NT2/D1 (cell line): ENCODE measurements at regions not wholly inside any gene's neighbourhood (a gene's known extent, or its start where the extent isn't known, plus 50 kb on each side); places are given as distances from the start of the nearest gene placed in this dataset.

ENCODE experiments used
- DNase-seq: peaks from one replicate; pipeline ENCODE4 v3.0.0-alpha.2; 2011; ENCODE audit warnings: low read depth, low spot score
- H3K27me3 ChIP-seq: 2 replicates; pipeline ENCODE4 v1.6.0; 2011; ENCODE audit warnings: mild to moderate bottlenecking; ENCODE audit not compliant: insufficient read length, insufficient read depth
- H3K36me3 ChIP-seq: 2 replicates; pipeline ENCODE4 v1.6.1; 2011; ENCODE audit warnings: mild to moderate bottlenecking, low read length, mixed read lengths; ENCODE audit not compliant: insufficient read depth, insufficient read length
- H3K4me1 ChIP-seq: 2 replicates; pipeline ENCODE4 v1.5.1; 2011; ENCODE audit not compliant: insufficient read depth, insufficient read length
- H3K4me3 ChIP-seq: 2 replicates; pipeline ENCODE4 v1.5.1; 2011; ENCODE audit warnings: low read depth; ENCODE audit not compliant: insufficient read length
- H3K9ac ChIP-seq: 2 replicates; pipeline ENCODE4 v1.6.0; 2011; ENCODE audit warnings: low read depth; ENCODE audit not compliant: insufficient read length
- H3K9me3 ChIP-seq: 2 replicates; pipeline ENCODE4 v1.5.1; 2011; ENCODE audit warnings: mild to moderate bottlenecking, low read length; ENCODE audit not compliant: insufficient read depth
- SUZ12 ChIP-seq: IDR thresholded peaks from 2 replicates; pipeline ENCODE4 v1.6.1; 2011; ENCODE audit not compliant: insufficient read length, insufficient read depth; ENCODE audit errors: extremely low read depth
- YY1 ChIP-seq: IDR thresholded peaks from 2 replicates; pipeline ENCODE4 v1.6.1; 2011; ENCODE audit not compliant: insufficient read length, insufficient read depth
- ZNF274 ChIP-seq: IDR thresholded peaks from 2 replicates; pipeline ENCODE4 v1.6.1; 2011; ENCODE audit warnings: mild to moderate bottlenecking, low read depth, low read length

- Histone ChIP-seq H3K9me3 (no peaks in the 10 kb centered on the region), H3K4me1 (no peaks in the 10 kb centered on the region), H3K4me3 (no peak overlapping the region), H3K27me3 (no peaks in the 10 kb centered on the region), H3K36me3 (no peaks in the 10 kb centered on the region), H3K9ac (no peak overlapping the region)
- no peak for TF ChIP-seq SUZ12
- TF ChIP-seq ZNF274: no peak
- no peak for TF ChIP-seq YY1
- no peak for DNase-seq
These were observed 561.3 kb downstream of the FGF9 start for GRCh38 chr13:22232186-22232585.

- Histone ChIP-seq H3K4me1 (no peaks in the 10 kb centered on the region), H3K4me3 (no peak overlapping the region), H3K9ac (no peak overlapping the region), H3K9me3 (no peaks in the 10 kb centered on the region), H3K27me3 (no peaks in the 10 kb centered on the region), H3K36me3 (no peaks in the 10 kb centered on the region)
- DNase-seq: peak; percentile 5
- TF ChIP-seq SUZ12: no peak
- TF ChIP-seq YY1: no peak
- no peak for TF ChIP-seq ZNF274
These were observed 564.5 kb downstream of the FGF9 start for GRCh38 chr13:22235285-22235949.

- TF ChIP-seq YY1: no peak
- TF ChIP-seq ZNF274: no peak
- no peak for TF ChIP-seq SUZ12
These were observed 565.0 kb downstream of the FGF9 start for GRCh38 chr13:22235950-22236290.

GRCh38 chr13:22238269-22238668 is 567.4 kb downstream of the FGF9 start:
- Histone ChIP-seq H3K36me3 (no peaks in the 10 kb centered on the region), H3K9ac (no peak overlapping the region), H3K4me1 (no peaks in the 10 kb centered on the region), H3K27me3 (no peaks in the 10 kb centered on the region), H3K9me3 (no peaks in the 10 kb centered on the region), H3K4me3 (no peak overlapping the region)
- TF ChIP-seq YY1 (no peak), SUZ12 (no peak), ZNF274 (no peak)
- no peak for DNase-seq

More at GRCh38 chr13:22235950-22236290, 565.0 kb downstream of the FGF9 start:
- Histone ChIP-seq H3K36me3 (no peaks in the 10 kb centered on the region), H3K27me3 (no peaks in the 10 kb centered on the region), H3K4me3 (no peak overlapping the region), H3K9me3 (no peaks in the 10 kb centered on the region), H3K4me1 (no peaks in the 10 kb centered on the region), H3K9ac (no peak overlapping the region)
- peak; percentile 40 for DNase-seq

- no peak for TF ChIP-seq YY1
- TF ChIP-seq ZNF274: no peak
- TF ChIP-seq SUZ12: no peak
- no peaks in the 10 kb centered on the region for H3K27me3 ChIP-seq
- no peaks in the 10 kb centered on the region for H3K4me1 ChIP-seq
- H3K36me3 ChIP-seq: no peaks in the 10 kb centered on the region
- H3K9me3 ChIP-seq: no peaks in the 10 kb centered on the region
- no peak overlapping the region for H3K9ac ChIP-seq
- no peak for DNase-seq
- H3K4me3 ChIP-seq: no peak overlapping the region
These were observed 569.8 kb downstream of the FGF9 start for GRCh38 chr13:22240716-22241115.

- H3K36me3 ChIP-seq: no peaks in the 10 kb centered on the region
- H3K4me3 ChIP-seq: no peak overlapping the region
- no peaks in the 10 kb centered on the region for H3K27me3 ChIP-seq
- H3K4me1 ChIP-seq: no peaks in the 10 kb centered on the region
- TF ChIP-seq ZNF274: no peak
- no peak for TF ChIP-seq SUZ12
- no peak for TF ChIP-seq YY1
- H3K9ac ChIP-seq: no peak overlapping the region
- DNase-seq: no peak
- no peaks in the 10 kb centered on the region for H3K9me3 ChIP-seq
These were observed 572.7 kb downstream of the FGF9 start for GRCh38 chr13:22243469-22244163.

GRCh38 chr13:22252281-22252830 is 581.5 kb downstream of the FGF9 start:
- Histone ChIP-seq H3K9me3 (peaks cover 4% of the 10 kb centered on the region; the same call in 1 of the 2 replicates), H3K4me1 (no peaks in the 10 kb centered on the region), H3K9ac (no peak overlapping the region), H3K27me3 (no peaks in the 10 kb centered on the region), H3K36me3 (no peaks in the 10 kb centered on the region), H3K4me3 (no peak overlapping the region)
- no peak for TF ChIP-seq YY1
- no peak for TF ChIP-seq SUZ12
- no peak for TF ChIP-seq ZNF274
- no peak for DNase-seq
